Activated T-cell treated with anti-CD3 and anti-CD28 coated beads, Interleukin-2, amount 50 U/mL, for 4 hours (primary cell): ENCODE measurements at regions not wholly inside any gene's neighbourhood (a gene's known extent, or its start where the extent isn't known, plus 50 kb on each side); places are given as distances from the start of the nearest gene placed in this dataset.

Experiments
- ATAC-seq, 2 donors: fragments of 200-7000 bp; cut with Tn5 transposase; one replicate each; pipeline ENCODE4 v1.10.0; 2021
- DNase-seq: peaks from one replicate; pipeline ENCODE4 v3.0.0-alpha.2; 2020
- H3K27me3 Mint-ChIP-seq: one replicate; pipeline ENCODE4 v1.8.0; 2021; ENCODE audit warnings: low read depth, mixed read lengths
- H3K36me3 Mint-ChIP-seq: one replicate; pipeline ENCODE4 v1.8.0; 2022; ENCODE audit warnings: mixed read lengths; ENCODE audit not compliant: insufficient read depth
- H3K4me1 Mint-ChIP-seq: one replicate; pipeline ENCODE4 v1.8.0; 2021; ENCODE audit warnings: low read depth, mixed read lengths
- H3K4me3 Mint-ChIP-seq: one replicate; pipeline ENCODE4 v1.8.0; 2021; ENCODE audit warnings: mild to moderate bottlenecking, moderate library complexity, mixed read lengths
- H3K9me3 Mint-ChIP-seq: one replicate; pipeline ENCODE4 v1.8.0; 2021; ENCODE audit warnings: mixed read lengths

GRCh38 chr6:14757014-14757413 lies 488.9 kb upstream of the JARID2 start:
- ATAC-seq, result no peak
- H3K4me1 Mint-ChIP-seq, result peaks cover 47% of the 10 kb centered on the region
- H3K9me3 Mint-ChIP-seq, result no peaks in the 10 kb centered on the region
- no peak overlapping the region for H3K4me3 Mint-ChIP-seq
- DNase-seq, result no peak
- H3K36me3 Mint-ChIP-seq, result no peaks in the 10 kb centered on the region
- H3K27me3 Mint-ChIP-seq, result no peaks in the 10 kb centered on the region

- H3K9me3 Mint-ChIP-seq, result no peaks in the 10 kb centered on the region
- no peaks in the 10 kb centered on the region for H3K36me3 Mint-ChIP-seq
- peaks cover 47% of the 10 kb centered on the region for H3K4me1 Mint-ChIP-seq
- DNase-seq, result no peak
- H3K27me3 Mint-ChIP-seq, result no peaks in the 10 kb centered on the region
- no peak overlapping the region for H3K4me3 Mint-ChIP-seq
- no peak for ATAC-seq
Measured at GRCh38 chr6:14757418-14757817, 488.5 kb upstream of the JARID2 start.

- Mint-ChIP-seq H3K27me3 (no peaks in the 10 kb centered on the region), H3K9me3 (no peaks in the 10 kb centered on the region), H3K4me3 (no peak overlapping the region), H3K4me1 (peaks cover 45% of the 10 kb centered on the region), H3K36me3 (no peaks in the 10 kb centered on the region)
- ATAC-seq, result peak; percentile 36 to 45
- peak; percentile 30 for DNase-seq
Measured at GRCh38 chr6:14758421-14759081, 487.3 kb upstream of the JARID2 start.

- no peak for ATAC-seq
- no peaks in the 10 kb centered on the region for H3K9me3 Mint-ChIP-seq
- H3K36me3 Mint-ChIP-seq, result no peaks in the 10 kb centered on the region
- H3K4me1 Mint-ChIP-seq, result peaks cover 36% of the 10 kb centered on the region
- H3K27me3 Mint-ChIP-seq, result no peaks in the 10 kb centered on the region
- no peak overlapping the region for H3K4me3 Mint-ChIP-seq
- DNase-seq, result no peak
Measured at GRCh38 chr6:14759976-14760672, 485.7 kb upstream of the JARID2 start.

- H3K4me1 Mint-ChIP-seq, result peaks cover 20% of the 10 kb centered on the region
- no peaks in the 10 kb centered on the region for H3K27me3 Mint-ChIP-seq
- H3K9me3 Mint-ChIP-seq, result no peaks in the 10 kb centered on the region
Measured at GRCh38 chr6:14762077-14762476, 483.8 kb upstream of the JARID2 start.

GRCh38 chr6:14763139-14763538 lies 482.7 kb upstream of the JARID2 start:
- H3K9me3 Mint-ChIP-seq, result no peaks in the 10 kb centered on the region
- no peaks in the 10 kb centered on the region for H3K27me3 Mint-ChIP-seq
- DNase-seq (no peak), ATAC-seq (no peak)
- H3K36me3 Mint-ChIP-seq, result no peaks in the 10 kb centered on the region
- no peak overlapping the region for H3K4me3 Mint-ChIP-seq
- peaks cover 14% of the 10 kb centered on the region for H3K4me1 Mint-ChIP-seq

More at GRCh38 chr6:14762077-14762476, 483.8 kb upstream of the JARID2 start:
- no peak for ATAC-seq
- H3K4me3 Mint-ChIP-seq, result no peak overlapping the region
- no peak for DNase-seq
- H3K36me3 Mint-ChIP-seq, result no peaks in the 10 kb centered on the region

- Mint-ChIP-seq H3K9me3 (no peaks in the 10 kb centered on the region), H3K27me3 (no peaks in the 10 kb centered on the region), H3K36me3 (no peaks in the 10 kb centered on the region), H3K4me3 (peak overlapping the region; percentile 17), H3K4me1 (peaks cover 9% of the 10 kb centered on the region)
- ATAC-seq (no peak), DNase-seq (no peak)
Measured at GRCh38 chr6:14763616-14764015, 482.3 kb upstream of the JARID2 start.

- DNase-seq, result no peak
- Mint-ChIP-seq H3K4me3 (no peak overlapping the region), H3K4me1 (peaks cover 3% of the 10 kb centered on the region), H3K27me3 (no peaks in the 10 kb centered on the region), H3K9me3 (no peaks in the 10 kb centered on the region), H3K36me3 (no peaks in the 10 kb centered on the region)
- ATAC-seq, result no peak
Measured at GRCh38 chr6:14765106-14765505, 480.8 kb upstream of the JARID2 start.

- H3K4me3 Mint-ChIP-seq, result no peak overlapping the region
- no peaks in the 10 kb centered on the region for H3K27me3 Mint-ChIP-seq
- ATAC-seq, result no peak
Measured at GRCh38 chr6:14765721-14766390, 480.0 kb upstream of the JARID2 start.

GRCh38 chr6:14766391-14766994 lies 479.4 kb upstream of the JARID2 start:
- no peak for DNase-seq
- no peaks in the 10 kb centered on the region for H3K9me3 Mint-ChIP-seq
- H3K4me1 Mint-ChIP-seq, result peaks cover 3% of the 10 kb centered on the region
- no peak overlapping the region for H3K4me3 Mint-ChIP-seq
- H3K36me3 Mint-ChIP-seq, result no peaks in the 10 kb centered on the region
- ATAC-seq, result no peak
- no peaks in the 10 kb centered on the region for H3K27me3 Mint-ChIP-seq

More at GRCh38 chr6:14765721-14766390, 480.0 kb upstream of the JARID2 start:
- Mint-ChIP-seq H3K36me3 (no peaks in the 10 kb centered on the region), H3K4me1 (peaks cover 3% of the 10 kb centered on the region), H3K9me3 (no peaks in the 10 kb centered on the region)
- no peak for DNase-seq

GRCh38 chr6:14767226-14767625 lies 478.6 kb upstream of the JARID2 start:
- DNase-seq (no peak), ATAC-seq (no peak)
- Mint-ChIP-seq H3K4me1 (peaks cover 3% of the 10 kb centered on the region), H3K27me3 (peaks cover 3% of the 10 kb centered on the region), H3K9me3 (no peaks in the 10 kb centered on the region), H3K4me3 (no peak overlapping the region), H3K36me3 (no peaks in the 10 kb centered on the region)

GRCh38 chr6:14770040-14770439 lies 475.8 kb upstream of the JARID2 start:
- Mint-ChIP-seq H3K4me3 (no peak overlapping the region), H3K4me1 (no peaks in the 10 kb centered on the region), H3K36me3 (no peaks in the 10 kb centered on the region), H3K27me3 (peaks cover 4% of the 10 kb centered on the region), H3K9me3 (no peaks in the 10 kb centered on the region)
- ATAC-seq (no peak), DNase-seq (no peak)

- Mint-ChIP-seq H3K27me3 (peaks cover 4% of the 10 kb centered on the region), H3K4me1 (no peaks in the 10 kb centered on the region), H3K4me3 (no peak overlapping the region), H3K36me3 (no peaks in the 10 kb centered on the region), H3K9me3 (no peaks in the 10 kb centered on the region)
- no peak for ATAC-seq
- DNase-seq, result no peak
Measured at GRCh38 chr6:14770572-14770971, 475.3 kb upstream of the JARID2 start.

GRCh38 chr6:14771016-14771415 lies 474.9 kb upstream of the JARID2 start:
- H3K4me1 Mint-ChIP-seq, result no peaks in the 10 kb centered on the region
- DNase-seq, result no peak
- H3K9me3 Mint-ChIP-seq, result no peaks in the 10 kb centered on the region
- no peak for ATAC-seq
- no peak overlapping the region for H3K4me3 Mint-ChIP-seq
- peaks cover 4% of the 10 kb centered on the region for H3K27me3 Mint-ChIP-seq
- no peaks in the 10 kb centered on the region for H3K36me3 Mint-ChIP-seq
